ENCODE measurements at regions not wholly inside any gene's neighbourhood (a gene's known extent, or its start where the extent isn't known, plus 50 kb on each side); places are given as distances from the start of the nearest gene placed in this dataset.

- WGBS (ENCODE audit: insufficient coverage), result 86% methylated on average over 3 of the region's 4 CpGs
- Histone ChIP-seq H3K27me3 (ENCODE audit: control insufficient read depth, insufficient read depth, low read length) (no peaks in the 10 kb centered on the region), H3K36me3 (ENCODE audit: control insufficient read depth, insufficient read depth, low read length) (no peaks in the 10 kb centered on the region), H3K27ac (ENCODE audit: low read length) (no peak overlapping the region), H3K4me3 (ENCODE audit: low read length) (no peak overlapping the region), H3K4me1 (ENCODE audit: control insufficient read depth, insufficient read depth, low read length) (no peaks in the 10 kb centered on the region), H3K9me3 (ENCODE audit: control insufficient read depth, insufficient read depth, low read length) (no peaks in the 10 kb centered on the region)
- DNase-seq, result no peak
- Mint-ChIP-seq H3K36me3 (no peaks in the 10 kb centered on the region), H3K27ac (no peak overlapping the region), H3K9me3 (peaks cover 0 to 2% of the 10 kb centered on the region in 2 donors), H3K4me3 (no peak overlapping the region), H3K4me1 (no peaks in the 10 kb centered on the region), H3K27me3 (ENCODE audit: low read depth in 2 of 2) (peaks cover 0 to 2% of the 10 kb centered on the region in 2 donors)
- ATAC-seq, result no peak
- no peak for TF ChIP-seq CTCF (IDR thresholded peaks at IDR 0.05)
- intact Hi-C loops (cut with micrococcal nuclease), result no loop called here
Measured at GRCh38 chr16:9596788-9597187, 505.3 kb downstream of the HAPSTR1 start.

- no peak overlapping the region for H3K4me3 Mint-ChIP-seq
- DNase-seq (no peak), ATAC-seq (no peak)
- H3K27me3 ChIP-seq (ENCODE audit: control insufficient read depth, insufficient read depth, low read length), result no peaks in the 10 kb centered on the region
- no peaks in the 10 kb centered on the region for H3K36me3 Mint-ChIP-seq
- intact Hi-C loops (cut with micrococcal nuclease), result no loop called here
- no peaks in the 10 kb centered on the region for H3K4me1 ChIP-seq (ENCODE audit: control insufficient read depth, insufficient read depth, low read length)
- 70% methylated on average over 8 of the region's 9 CpGs for WGBS (ENCODE audit: insufficient coverage)
- peaks cover 0 to 2% of the 10 kb centered on the region in 2 donors for H3K27me3 Mint-ChIP-seq (ENCODE audit: low read depth in 2 of 2)
- H3K4me3 ChIP-seq (ENCODE audit: low read length), result no peak overlapping the region
- H3K27ac Mint-ChIP-seq, result no peak overlapping the region
- no peaks in the 10 kb centered on the region for H3K4me1 Mint-ChIP-seq
- no peak overlapping the region for H3K27ac ChIP-seq (ENCODE audit: low read length)
- no peaks in the 10 kb centered on the region for H3K36me3 ChIP-seq (ENCODE audit: control insufficient read depth, insufficient read depth, low read length)
- no peak for TF ChIP-seq CTCF (IDR thresholded peaks at IDR 0.05)
- no peaks in the 10 kb centered on the region for H3K9me3 ChIP-seq (ENCODE audit: control insufficient read depth, insufficient read depth, low read length)
- peaks cover 0 to 2% of the 10 kb centered on the region in 2 donors for H3K9me3 Mint-ChIP-seq
Measured at GRCh38 chr16:9597967-9598730, 506.7 kb downstream of the HAPSTR1 start.

- peaks cover 0 to 2% of the 10 kb centered on the region in 2 donors for H3K9me3 Mint-ChIP-seq
- TF ChIP-seq CTCF (IDR thresholded peaks at IDR 0.05), result no peak
- ATAC-seq (no peak), DNase-seq (no peak)
- intact Hi-C loops (cut with micrococcal nuclease), result no loop called here
- 78% methylated on average over 2 of the region's 3 CpGs for WGBS (ENCODE audit: insufficient coverage)
- Histone ChIP-seq H3K27ac (ENCODE audit: low read length) (no peak overlapping the region), H3K4me1 (ENCODE audit: control insufficient read depth, insufficient read depth, low read length) (no peaks in the 10 kb centered on the region), H3K9me3 (ENCODE audit: control insufficient read depth, insufficient read depth, low read length) (no peaks in the 10 kb centered on the region), H3K27me3 (ENCODE audit: control insufficient read depth, insufficient read depth, low read length) (no peaks in the 10 kb centered on the region), H3K36me3 (ENCODE audit: control insufficient read depth, insufficient read depth, low read length) (no peaks in the 10 kb centered on the region), H3K4me3 (ENCODE audit: low read length) (no peak overlapping the region)
- H3K36me3 Mint-ChIP-seq, result no peaks in the 10 kb centered on the region
- H3K27ac Mint-ChIP-seq, result no peak overlapping the region
- no peaks in the 10 kb centered on the region for H3K4me1 Mint-ChIP-seq
- H3K4me3 Mint-ChIP-seq, result no peak overlapping the region
- peaks cover 0 to 4% of the 10 kb centered on the region in 2 donors for H3K27me3 Mint-ChIP-seq (ENCODE audit: low read depth in 2 of 2)
Measured at GRCh38 chr16:9598731-9599083, 507.3 kb downstream of the HAPSTR1 start.
